T47D (cell line): ENCODE measurements at regions not wholly inside any gene's neighbourhood (a gene's known extent, or its start where the extent isn't known, plus 50 kb on each side); places are given as distances from the start of the nearest gene placed in this dataset.

Experiments
- DNase-seq, 2 experiments: peaks; one replicate each; pipeline versions ENCODE4 v3.0.0 to v3.0.0-alpha.2; 2011 to 2012; ENCODE audit warnings: low read depth in 1 of 2, low spot score in 1 of 2
- JUND ChIP-seq: IDR thresholded peaks from 2 replicates; pipeline ENCODE4 v1.6.1; 2012; ENCODE audit warnings: low read depth
- in situ Hi-C: cut with HindIII; loops from 2 replicates; pipeline ENCODE4 v1.10.0; 2016; ENCODE audit warnings: low sequenced_read_pairs, low pct_unique_long_range_greater_than_20kb

GRCh38 chr2:2400286-2401038, 69.4 kb upstream of the MYT1L start:
- no peak for DNase-seq
- TF ChIP-seq JUND, result no peak
- in situ Hi-C loops, result no loop called here

GRCh38 chr2:2399396-2399795, 68.3 kb upstream of the MYT1L start:
- in situ Hi-C loops, result no loop called here
- no peak for DNase-seq
- TF ChIP-seq JUND, result no peak

- in situ Hi-C loops, result no loop called here
- DNase-seq, result no peak
- TF ChIP-seq JUND, result no peak
These were observed 61.3 kb upstream of the MYT1L start for GRCh38 chr2:2392332-2392731.

- DNase-seq, result no peak
- in situ Hi-C loops, result no loop called here
- TF ChIP-seq JUND, result no peak
These were observed 58.1 kb upstream of the MYT1L start for GRCh38 chr2:2389215-2389614.
